ENCODE measurements at regions not wholly inside any gene's neighbourhood (a gene's known extent, or its start where the extent isn't known, plus 50 kb on each side); places are given as distances from the start of the nearest gene placed in this dataset.

DNA sequence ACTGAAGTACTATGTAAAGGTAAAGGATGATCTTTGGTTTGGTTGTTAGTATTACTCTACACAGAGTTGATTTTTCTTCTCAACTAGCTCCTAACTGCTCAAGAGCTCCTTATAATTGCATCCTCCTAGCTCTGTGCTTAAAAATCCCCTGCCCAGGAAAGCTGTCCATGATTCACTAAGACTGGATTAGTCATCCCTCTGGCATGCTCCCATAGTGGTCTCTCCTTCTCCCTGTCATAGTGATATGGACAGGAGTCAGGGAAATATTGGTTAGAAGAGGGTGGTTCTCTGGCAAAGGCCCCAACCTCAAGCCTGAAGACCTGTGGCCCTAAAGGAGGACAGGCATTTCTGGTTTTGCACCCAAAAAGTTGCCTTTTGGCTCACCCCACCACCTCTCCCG, 242.3 kb upstream of the KCNIP4 start:
- TF ChIP-seq POLR2AphosphoS5 (IDR thresholded peaks at IDR 0.05), result no peak
- TF ChIP-seq, protein P1, sequence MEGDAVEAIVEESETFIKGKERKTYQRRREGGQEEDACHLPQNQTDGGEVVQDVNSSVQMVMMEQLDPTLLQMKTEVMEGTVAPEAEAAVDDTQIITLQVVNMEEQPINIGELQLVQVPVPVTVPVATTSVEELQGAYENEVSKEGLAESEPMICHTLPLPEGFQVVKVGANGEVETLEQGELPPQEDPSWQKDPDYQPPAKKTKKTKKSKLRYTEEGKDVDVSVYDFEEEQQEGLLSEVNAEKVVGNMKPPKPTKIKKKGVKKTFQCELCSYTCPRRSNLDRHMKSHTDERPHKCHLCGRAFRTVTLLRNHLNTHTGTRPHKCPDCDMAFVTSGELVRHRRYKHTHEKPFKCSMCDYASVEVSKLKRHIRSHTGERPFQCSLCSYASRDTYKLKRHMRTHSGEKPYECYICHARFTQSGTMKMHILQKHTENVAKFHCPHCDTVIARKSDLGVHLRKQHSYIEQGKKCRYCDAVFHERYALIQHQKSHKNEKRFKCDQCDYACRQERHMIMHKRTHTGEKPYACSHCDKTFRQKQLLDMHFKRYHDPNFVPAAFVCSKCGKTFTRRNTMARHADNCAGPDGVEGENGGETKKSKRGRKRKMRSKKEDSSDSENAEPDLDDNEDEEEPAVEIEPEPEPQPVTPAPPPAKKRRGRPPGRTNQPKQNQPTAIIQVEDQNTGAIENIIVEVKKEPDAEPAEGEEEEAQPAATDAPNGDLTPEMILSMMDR (IDR thresholded peaks at IDR 0.05), result no peak

Data from upper lobe of left lung (tissue), 4 donors.